Breast epithelium (tissue), 3 donors: ENCODE measurements at regions not wholly inside any gene's neighbourhood (a gene's known extent, or its start where the extent isn't known, plus 50 kb on each side); places are given as distances from the start of the nearest gene placed in this dataset.

Source experiments
- CTCF ChIP-seq, 3 donors: fragments of 450-650 bp; IDR thresholded peaks; one replicate each; pipeline ENCODE4 v1.5.1; 2016 to 2017; ENCODE audit warnings: antibody characterized with exemption in 3 of 3, mild to moderate bottlenecking in 3 of 3, moderate library complexity in 3 of 3
- POLR2A ChIP-seq: fragments of 450-650 bp; IDR thresholded peaks from one replicate; pipeline ENCODE4 v1.6.1; 2016; ENCODE audit warnings: antibody characterized with exemption, mild to moderate bottlenecking, moderate library complexity

- TF ChIP-seq CTCF (IDR thresholded peaks at IDR 0.05) (no peak), POLR2A (no peak)
Measured at GRCh38 chr2:6627316-6627715, 238.4 kb downstream of the CMPK2 start.
